ENCODE measurements at regions not wholly inside any gene's neighbourhood (a gene's known extent, or its start where the extent isn't known, plus 50 kb on each side); places are given as distances from the start of the nearest gene placed in this dataset.

- DNase-seq (ENCODE audit: low read depth), result no peak
Measured at GRCh38 chr12:45587877-45588533, 141.5 kb upstream of the ARID2 start.

GRCh38 chr12:45590646-45591045 lies 138.9 kb upstream of the ARID2 start:
- no peak for DNase-seq (ENCODE audit: low read depth)

GRCh38 chr12:45591635-45592034 lies 137.9 kb upstream of the ARID2 start:
- no peak for DNase-seq (ENCODE audit: low read depth)

GRCh38 chr12:45596366-45596765 lies 133.1 kb upstream of the ARID2 start:
- no peak for DNase-seq (ENCODE audit: low read depth)

- no peak for DNase-seq (ENCODE audit: low read depth)
Measured at GRCh38 chr12:45598336-45598735, 131.2 kb upstream of the ARID2 start.

GRCh38 chr12:45598761-45599160 lies 130.7 kb upstream of the ARID2 start:
- DNase-seq (ENCODE audit: low read depth), result no peak

- DNase-seq (ENCODE audit: low read depth), result no peak
Measured at GRCh38 chr12:45599196-45599595, 130.3 kb upstream of the ARID2 start.

GRCh38 chr12:45601390-45601789 lies 128.1 kb upstream of the ARID2 start:
- DNase-seq (ENCODE audit: low read depth), result no peak

- no peak for DNase-seq (ENCODE audit: low read depth)
Measured at GRCh38 chr12:45601888-45602287, 127.6 kb upstream of the ARID2 start.

GRCh38 chr12:45605624-45606023 lies 123.9 kb upstream of the ARID2 start:
- no peak for DNase-seq (ENCODE audit: low read depth)

- no peak for DNase-seq (ENCODE audit: low read depth)
Measured at GRCh38 chr12:45611061-45611460, 118.4 kb upstream of the ARID2 start.

GRCh38 chr12:45611495-45611894 lies 118.0 kb upstream of the ARID2 start:
- DNase-seq (ENCODE audit: low read depth), result no peak

- no peak for DNase-seq (ENCODE audit: low read depth)
Measured at GRCh38 chr12:45612044-45612794, 117.3 kb upstream of the ARID2 start.

GRCh38 chr12:45613296-45613695 lies 116.2 kb upstream of the ARID2 start:
- no peak for DNase-seq (ENCODE audit: low read depth)

GRCh38 chr12:45613855-45614254 lies 115.7 kb upstream of the ARID2 start:
- no peak for DNase-seq (ENCODE audit: low read depth)

GRCh38 chr12:45615268-45615667 lies 114.2 kb upstream of the ARID2 start:
- DNase-seq (ENCODE audit: low read depth), result no peak

- no peak for DNase-seq (ENCODE audit: low read depth)
Measured at GRCh38 chr12:45619736-45620135, 109.8 kb upstream of the ARID2 start.

- DNase-seq (ENCODE audit: low read depth), result no peak
Measured at GRCh38 chr12:45621703-45622102, 107.8 kb upstream of the ARID2 start.

- no peak for DNase-seq (ENCODE audit: low read depth)
Measured at GRCh38 chr12:45622210-45622937, 107.1 kb upstream of the ARID2 start.

GRCh38 chr12:45623221-45623620 lies 106.3 kb upstream of the ARID2 start:
- DNase-seq (ENCODE audit: low read depth), result no peak

GRCh38 chr12:45623940-45624339 lies 105.6 kb upstream of the ARID2 start:
- no peak for DNase-seq (ENCODE audit: low read depth)

GRCh38 chr12:45626965-45627364 lies 102.5 kb upstream of the ARID2 start:
- DNase-seq (ENCODE audit: low read depth), result no peak

GRCh38 chr12:45627407-45628069 lies 102.0 kb upstream of the ARID2 start:
- no peak for DNase-seq (ENCODE audit: low read depth)

All from stimulated activated CD8-positive, alpha-beta memory T cell treated with anti-CD3 and anti-CD28 coated beads, Interleukin-15, amount 100 ng/mL, for 1 hour (primary cell).